AG04450 (cell line): ENCODE measurements at regions not wholly inside any gene's neighbourhood (a gene's known extent, or its start where the extent isn't known, plus 50 kb on each side); places are given as distances from the start of the nearest gene placed in this dataset.
"Not testable (repeated sequence)": the region's sequence is repeated elsewhere in the genome, so short reads cannot be mapped to it uniquely, and the experiment has no call there.

ENCODE experiments used
- CTCF ChIA-PET: fragments of 300-600, 350-600 bp; formaldehyde crosslinking; extraction: SDS; loops from one replicate; lab custom pipeline; 2022; ENCODE audit warnings: antibody characterized with exemption, inconsistent platforms; lab: Charles Lee
- POLR2A ChIA-PET: fragments of 350-600 bp; formaldehyde crosslinking; extraction: SDS; loops from one replicate; lab custom pipeline; 2021; ENCODE audit warnings: antibody characterized with exemption, inconsistent platforms; lab: Yijun Ruan, JAX
- DNase-seq: peaks from one replicate; pipeline ENCODE4 v3.0.0-alpha.2; 2011; ENCODE audit warnings: low read depth, low spot score
- H3K27ac ChIP-seq: one replicate; pipeline ENCODE4 v1.5.1; 2012; ENCODE audit warnings: low read depth, low read length, control low read depth
- H3K27me3 ChIP-seq: one replicate; pipeline ENCODE4 v1.6.0; 2012; ENCODE audit warnings: low read length; ENCODE audit not compliant: control insufficient read depth, insufficient read depth
- H3K4me3 ChIP-seq: 2 replicates; pipeline ENCODE4 v1.5.1; 2011; ENCODE audit warnings: mild to moderate bottlenecking, low read depth, low read length, control low read depth
- H3K9me3 ChIP-seq: 2 replicates; pipeline ENCODE4 v1.5.1; 2012; ENCODE audit warnings: low read length; ENCODE audit not compliant: control insufficient read depth, insufficient read depth
- CTCF ChIP-seq: IDR thresholded peaks from 2 replicates; pipeline ENCODE4 v1.5.1; 2011; ENCODE audit warnings: low read depth, low read length, control low read depth, inconsistent platforms

DNA sequence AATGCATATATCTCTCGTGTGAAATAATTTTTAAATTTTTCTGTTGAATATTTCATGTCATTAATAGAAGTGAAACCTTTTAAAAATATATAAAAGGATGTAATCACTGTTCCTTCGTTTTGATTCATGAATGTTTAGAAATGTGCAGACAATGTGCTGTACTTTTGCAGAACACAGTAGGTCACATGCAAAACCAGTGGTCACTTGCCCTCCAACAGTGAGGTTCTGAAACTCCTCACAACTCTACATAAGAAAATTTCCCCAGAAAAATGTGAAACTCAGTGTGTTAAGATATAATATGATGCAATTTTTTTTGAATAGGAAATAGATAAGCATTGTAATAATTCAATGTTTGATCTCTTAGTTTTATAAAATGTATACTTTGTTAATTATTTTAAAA is 747.7 kb upstream of the CDH18 start:
- CTCF ChIA-PET, POLR2A ChIA-PET: not testable (repeated sequence)

GRCh38 chr5:20732223-20732622 is 744.2 kb upstream of the CDH18 start:
- H3K27ac ChIP-seq, H3K9me3 ChIP-seq, CTCF ChIA-PET, POLR2A ChIA-PET, DNase-seq, H3K4me3 ChIP-seq, H3K27me3 ChIP-seq: not testable (repeated sequence)

More for the DNA sequence above, 747.7 kb upstream of the CDH18 start:
- not testable (repeated sequence) for H3K27ac ChIP-seq, DNase-seq, H3K4me3 ChIP-seq, H3K9me3 ChIP-seq, H3K27me3 ChIP-seq

- H3K4me3 ChIP-seq, CTCF ChIA-PET, DNase-seq, H3K27me3 ChIP-seq, H3K9me3 ChIP-seq, H3K27ac ChIP-seq, POLR2A ChIA-PET: not testable (repeated sequence)
These were observed 733.3 kb upstream of the CDH18 start for GRCh38 chr5:20721286-20721685.

- POLR2A ChIA-PET, H3K9me3 ChIP-seq, CTCF ChIA-PET, H3K27me3 ChIP-seq, H3K27ac ChIP-seq, H3K4me3 ChIP-seq, DNase-seq: not testable (repeated sequence)
These were observed 723.6 kb upstream of the CDH18 start for GRCh38 chr5:20711520-20712155.

DNA sequence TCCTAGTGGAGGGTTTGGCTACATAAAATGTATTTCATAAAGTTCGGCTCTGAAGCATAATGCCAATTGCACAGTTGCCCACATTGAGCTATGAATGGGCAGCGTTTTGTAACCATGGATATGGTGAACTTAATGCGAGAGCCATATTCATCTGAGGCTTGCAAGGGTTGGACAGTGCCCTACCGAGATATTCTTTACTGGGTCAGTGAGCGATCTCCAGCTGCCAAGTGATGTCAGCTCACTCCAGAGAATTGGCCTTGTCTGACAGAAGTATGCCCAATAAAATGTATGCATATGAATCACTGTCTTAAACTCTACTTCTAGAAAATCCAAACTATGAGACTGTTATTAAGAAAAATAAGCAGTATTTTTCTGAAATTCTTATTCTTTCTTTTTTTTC is 719.6 kb upstream of the CDH18 start:
- CTCF ChIA-PET, POLR2A ChIA-PET: not testable (repeated sequence)

GRCh38 chr5:20694121-20694520 is 706.1 kb upstream of the CDH18 start:
- CTCF ChIA-PET, result no interaction called here
- H3K9me3 ChIP-seq, result no peaks in the 10 kb centered on the region
- no peak for DNase-seq
- POLR2A ChIA-PET, result no interaction called here
- TF ChIP-seq CTCF, result no peak
- no peak overlapping the region for H3K27ac ChIP-seq
- no peak overlapping the region for H3K4me3 ChIP-seq
- no peaks in the 10 kb centered on the region for H3K27me3 ChIP-seq

More for the DNA sequence above, 719.6 kb upstream of the CDH18 start:
- H3K4me3 ChIP-seq, H3K27ac ChIP-seq, DNase-seq, H3K9me3 ChIP-seq, H3K27me3 ChIP-seq: not testable (repeated sequence)

- POLR2A ChIA-PET, result no interaction called here
- DNase-seq, result no peak
- Histone ChIP-seq H3K27me3 (no peaks in the 10 kb centered on the region), H3K4me3 (no peak overlapping the region), H3K9me3 (no peaks in the 10 kb centered on the region), H3K27ac (no peak overlapping the region)
- no peak for TF ChIP-seq CTCF
- CTCF ChIA-PET, result no interaction called here
These were observed 704.9 kb upstream of the CDH18 start for GRCh38 chr5:20692913-20693312.
